ENCODE measurements at regions not wholly inside any gene's neighbourhood (a gene's known extent, or its start where the extent isn't known, plus 50 kb on each side); places are given as distances from the start of the nearest gene placed in this dataset.

DNA sequence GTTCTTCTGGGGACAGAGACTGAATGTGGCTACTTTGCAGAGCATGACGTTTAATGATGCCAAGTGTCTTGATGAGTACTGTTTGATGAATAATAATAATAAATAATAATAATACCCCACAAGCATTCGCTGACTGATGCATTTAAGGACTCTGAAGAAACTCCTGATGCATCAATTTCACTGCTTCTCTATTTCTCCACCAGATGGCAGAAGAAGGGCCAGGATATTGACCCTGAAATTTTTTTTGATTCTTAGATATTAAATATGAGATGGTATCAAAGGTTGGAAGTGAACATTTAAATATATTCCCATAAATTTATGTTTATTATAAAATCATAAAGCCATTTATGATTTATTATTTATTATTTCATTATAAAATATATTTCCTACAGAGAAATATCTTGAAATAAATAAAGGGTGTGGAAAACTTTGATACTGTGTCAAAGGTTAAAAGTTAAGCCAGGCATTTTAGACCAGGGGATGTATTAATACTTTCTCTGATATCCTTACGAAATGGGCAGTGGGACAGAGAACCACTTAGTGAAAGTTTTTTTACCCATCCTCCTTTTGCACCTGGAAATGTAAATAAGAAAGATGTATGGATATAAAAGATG lies 170.9 kb downstream of the LACC1 start (continued):
- TF ChIP-seq ARNT (IDR thresholded peaks at IDR 0.05) (no peak), ZIK1 (CRISPR knock-in tag; IDR thresholded peaks at IDR 0.05; ENCODE audit: borderline replicate concordance, low read depth) (no peak), MAFF (IDR thresholded peaks at IDR 0.05; ENCODE audit: low read depth, low read length) (peak; percentile 84), ZNF30 (CRISPR knock-in tag; IDR thresholded peaks at IDR 0.05) (no peak), KLF9 (CRISPR knock-in tag; IDR thresholded peaks at IDR 0.05; ENCODE audit: low read depth) (no peak), ZNF430 (CRISPR knock-in tag; IDR thresholded peaks at IDR 0.05) (no peak), ZNF558 (CRISPR knock-in tag; IDR thresholded peaks at IDR 0.05; ENCODE audit: borderline replicate concordance) (no peak), FOXM1 (CRISPR knock-in tag; IDR thresholded peaks at IDR 0.05) (no peak), SMC3 (IDR thresholded peaks at IDR 0.05; ENCODE audit: low read length) (peak; percentile 77; the same call in 1 of the 2 replicates), FIP1L1 (IDR thresholded peaks at IDR 0.05; ENCODE audit: borderline replicate concordance, insufficient read depth, low read depth, low read length) (no peak), TOPORS (CRISPR knock-in tag; IDR thresholded peaks at IDR 0.05) (no peak), STAG1 (CRISPR knock-in tag; IDR thresholded peaks at IDR 0.05) (peak; percentile 34; the same call in 1 of the 2 replicates), ZEB1 (IDR thresholded peaks at IDR 0.05; ENCODE audit: insufficient replicate concordance, low read depth) (no peak), ZNF7 (CRISPR knock-in tag; IDR thresholded peaks at IDR 0.05) (no peak), CREM (IDR thresholded peaks at IDR 0.05) (no peak), CREM (CRISPR knock-in tag; IDR thresholded peaks at IDR 0.05) (no peak), AGO2 (optimal IDR thresholded peaks at IDR 0.05; ENCODE audit: low read depth, low read length) (no peak), SNRNP70 (IDR thresholded peaks at IDR 0.05; ENCODE audit: low read depth, low read length) (no peak)
- TF ChIP-seq, protein P1, sequence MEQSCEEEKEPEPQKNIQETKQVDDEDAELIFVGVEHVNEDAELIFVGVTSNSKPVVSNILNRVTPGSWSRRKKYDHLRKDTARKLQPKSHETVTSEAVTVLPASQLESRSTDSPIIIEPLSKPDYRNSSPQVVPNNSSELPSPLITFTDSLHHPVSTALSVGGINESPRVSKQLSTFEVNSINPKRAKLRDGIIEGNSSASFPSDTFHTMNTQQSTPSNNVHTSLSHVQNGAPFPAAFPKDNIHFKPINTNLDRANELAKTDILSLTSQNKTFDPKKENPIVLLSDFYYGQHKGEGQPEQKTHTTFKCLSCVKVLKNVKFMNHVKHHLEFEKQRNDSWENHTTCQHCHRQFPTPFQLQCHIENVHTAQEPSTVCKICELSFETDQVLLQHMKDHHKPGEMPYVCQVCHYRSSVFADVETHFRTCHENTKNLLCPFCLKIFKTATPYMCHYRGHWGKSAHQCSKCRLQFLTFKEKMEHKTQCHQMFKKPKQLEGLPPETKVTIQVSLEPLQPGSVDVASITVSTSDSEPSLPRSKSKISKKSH (CRISPR knock-in tag; IDR thresholded peaks at IDR 0.05; ENCODE audit: borderline replicate concordance), result no peak
- TF ChIP-seq, protein P2, sequence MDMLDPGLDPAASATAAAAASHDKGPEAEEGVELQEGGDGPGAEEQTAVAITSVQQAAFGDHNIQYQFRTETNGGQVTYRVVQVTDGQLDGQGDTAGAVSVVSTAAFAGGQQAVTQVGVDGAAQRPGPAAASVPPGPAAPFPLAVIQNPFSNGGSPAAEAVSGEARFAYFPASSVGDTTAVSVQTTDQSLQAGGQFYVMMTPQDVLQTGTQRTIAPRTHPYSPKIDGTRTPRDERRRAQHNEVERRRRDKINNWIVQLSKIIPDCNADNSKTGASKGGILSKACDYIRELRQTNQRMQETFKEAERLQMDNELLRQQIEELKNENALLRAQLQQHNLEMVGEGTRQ (IDR thresholded peaks at IDR 0.05; ENCODE audit: low read depth, low read length), result no peak
- TF ChIP-seq, protein P2 (CRISPR knock-in tag; IDR thresholded peaks at IDR 0.05; ENCODE audit: borderline replicate concordance), result no peak
- TF ChIP-seq, protein P3, sequence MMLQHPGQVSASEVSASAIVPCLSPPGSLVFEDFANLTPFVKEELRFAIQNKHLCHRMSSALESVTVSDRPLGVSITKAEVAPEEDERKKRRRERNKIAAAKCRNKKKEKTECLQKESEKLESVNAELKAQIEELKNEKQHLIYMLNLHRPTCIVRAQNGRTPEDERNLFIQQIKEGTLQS (CRISPR knock-in tag; IDR thresholded peaks at IDR 0.05), result no peak
